ENCODE measurements at regions not wholly inside any gene's neighbourhood (a gene's known extent, or its start where the extent isn't known, plus 50 kb on each side); places are given as distances from the start of the nearest gene placed in this dataset.

- Histone ChIP-seq H3K4me1 (ENCODE audit: control insufficient read depth in 2 of 2, insufficient read depth in 2 of 2, low read length in 2 of 2) (no peaks in the 10 kb centered on the region), H3K27ac (ENCODE audit: low read depth in 2 of 2, low read length in 2 of 2) (peak overlapping the region; percentile 53 to 70), H3K27me3 (ENCODE audit: control insufficient read depth in 2 of 2, insufficient read depth in 2 of 2, low read length in 2 of 2) (no peaks in the 10 kb centered on the region), H3K9me3 (ENCODE audit: control insufficient read depth in 2 of 2, low read length in 2 of 2) (no peaks in the 10 kb centered on the region), H3K9ac (ENCODE audit: low read depth in 1 of 2, low read length in 2 of 2) (peak overlapping the region in 1 of 2 donors; percentile 70), H3K4me3 (ENCODE audit: low read length in 2 of 2) (peak overlapping the region in 1 of 2 donors; percentile 65), H3K36me3 (ENCODE audit: control insufficient read depth in 2 of 2, insufficient read depth in 2 of 2, low read length in 2 of 2) (peaks cover 0 to 3% of the 10 kb centered on the region in 2 donors)
Observed at GRCh38 chr14:105859717-105860614, 333.6 kb downstream of the TMEM121 start.

DNA sequence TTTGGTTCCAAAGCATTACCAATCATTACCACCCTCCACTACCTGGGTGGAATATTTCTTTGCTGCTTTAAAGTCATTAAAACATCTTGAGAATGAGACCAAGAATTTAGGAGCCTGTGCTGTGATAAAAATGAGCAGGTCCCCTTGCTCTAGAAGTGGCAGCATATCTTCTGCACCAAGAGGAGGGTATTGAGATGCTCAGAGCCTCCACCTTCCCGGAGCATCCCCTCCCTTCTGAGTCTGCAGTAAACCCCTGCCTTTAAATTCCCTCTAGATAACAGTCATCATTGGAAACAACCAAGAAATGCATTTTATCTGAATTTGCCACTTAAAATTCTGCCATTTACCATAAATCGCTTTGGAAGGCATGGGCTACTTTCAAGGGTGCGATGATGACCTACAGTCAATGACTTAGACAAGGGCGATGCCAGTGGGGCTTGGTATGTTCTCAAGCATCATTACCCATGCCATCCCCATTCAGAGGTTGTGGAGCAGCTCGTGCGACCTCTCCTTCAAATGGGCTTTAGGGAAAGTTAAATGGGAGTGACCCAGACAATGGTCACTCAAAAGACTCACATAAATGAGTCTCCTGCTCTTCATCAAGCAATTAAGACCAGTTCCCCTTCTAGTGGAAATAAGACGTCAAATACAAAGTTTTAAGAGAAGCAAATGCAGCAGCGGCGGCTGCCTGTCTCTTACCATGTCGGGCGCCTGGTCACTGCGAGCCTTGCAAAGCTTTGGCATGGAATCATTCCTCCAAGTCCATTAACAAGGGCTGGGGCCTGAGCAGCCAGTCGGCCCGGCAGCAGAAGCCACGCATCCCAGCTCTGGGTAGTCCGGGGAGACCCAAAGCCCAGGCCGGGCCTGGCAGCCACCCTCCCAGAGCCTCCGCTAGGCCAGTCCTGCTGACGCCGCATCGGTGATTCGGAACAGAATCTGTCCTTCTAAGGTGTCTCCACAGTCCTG is 334.5 kb downstream of the TMEM121 start:
- H3K9ac ChIP-seq (ENCODE audit: low read depth in 1 of 2, low read length in 2 of 2), result peak overlapping the region in 1 of 2 donors; percentile 70
- H3K4me1 ChIP-seq (ENCODE audit: control insufficient read depth in 2 of 2, insufficient read depth in 2 of 2, low read length in 2 of 2), result no peaks in the 10 kb centered on the region
- H3K27ac ChIP-seq (ENCODE audit: low read depth in 2 of 2, low read length in 2 of 2), result peak overlapping the region; percentile 53 to 70
- peaks cover 0 to 3% of the 10 kb centered on the region in 2 donors for H3K36me3 ChIP-seq (ENCODE audit: control insufficient read depth in 2 of 2, insufficient read depth in 2 of 2, low read length in 2 of 2)
- no peaks in the 10 kb centered on the region for H3K9me3 ChIP-seq (ENCODE audit: control insufficient read depth in 2 of 2, low read length in 2 of 2)
- no peaks in the 10 kb centered on the region for H3K27me3 ChIP-seq (ENCODE audit: control insufficient read depth in 2 of 2, insufficient read depth in 2 of 2, low read length in 2 of 2)
- peak overlapping the region; percentile 3 to 65 for H3K4me3 ChIP-seq (ENCODE audit: low read length in 2 of 2)

- H3K27ac ChIP-seq (ENCODE audit: low read depth in 2 of 2, low read length in 2 of 2), result peak overlapping the region in 1 of 2 donors; percentile 70
- H3K36me3 ChIP-seq (ENCODE audit: control insufficient read depth in 2 of 2, insufficient read depth in 2 of 2, low read length in 2 of 2), result peaks cover 0 to 3% of the 10 kb centered on the region in 2 donors
- H3K9ac ChIP-seq (ENCODE audit: low read depth in 1 of 2, low read length in 2 of 2), result no peak overlapping the region
- no peaks in the 10 kb centered on the region for H3K4me1 ChIP-seq (ENCODE audit: control insufficient read depth in 2 of 2, insufficient read depth in 2 of 2, low read length in 2 of 2)
- no peaks in the 10 kb centered on the region for H3K27me3 ChIP-seq (ENCODE audit: control insufficient read depth in 2 of 2, insufficient read depth in 2 of 2, low read length in 2 of 2)
- H3K4me3 ChIP-seq (ENCODE audit: low read length in 2 of 2), result peak overlapping the region; percentile 3 to 65
- no peaks in the 10 kb centered on the region for H3K9me3 ChIP-seq (ENCODE audit: control insufficient read depth in 2 of 2, low read length in 2 of 2)
Observed at GRCh38 chr14:105861985-105862465, 335.6 kb downstream of the TMEM121 start.

DNA sequence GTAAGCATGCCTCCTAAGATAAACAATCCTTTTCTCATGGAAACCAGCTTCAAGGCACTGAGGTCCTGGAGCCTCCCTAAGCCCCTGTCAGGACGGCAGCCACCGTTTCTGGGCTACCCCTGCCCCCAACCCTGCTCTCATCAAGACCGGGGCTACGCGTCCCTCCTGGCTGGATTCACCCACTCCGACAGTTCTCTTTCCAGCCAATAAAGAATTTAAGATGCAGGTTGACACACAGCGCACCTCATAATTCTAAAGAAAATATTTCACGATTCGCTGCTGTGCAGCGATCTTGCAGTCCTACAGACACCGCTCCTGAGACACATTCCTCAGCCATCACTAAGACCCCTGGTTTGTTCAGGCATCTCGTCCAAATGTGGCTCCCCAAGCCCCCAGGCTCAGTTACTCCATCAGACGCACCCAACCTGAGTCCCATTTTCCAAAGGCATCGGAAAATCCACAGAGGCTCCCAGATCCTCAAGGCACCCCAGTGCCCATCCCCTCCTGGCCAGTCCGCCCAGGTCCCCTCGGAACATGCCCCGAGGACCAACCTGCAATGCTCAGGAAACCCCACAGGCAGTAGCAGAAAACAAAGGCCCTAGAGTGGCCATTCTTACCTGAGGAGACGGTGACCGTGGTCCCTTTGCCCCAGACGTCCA is 336.3 kb downstream of the TMEM121 start:
- Histone ChIP-seq H3K36me3 (ENCODE audit: control insufficient read depth in 2 of 2, insufficient read depth in 2 of 2, low read length in 2 of 2) (peaks cover 0 to 3% of the 10 kb centered on the region in 2 donors), H3K27ac (ENCODE audit: low read depth in 2 of 2, low read length in 2 of 2) (peak overlapping the region; percentile 54 to 77), H3K9me3 (ENCODE audit: control insufficient read depth in 2 of 2, low read length in 2 of 2) (no peaks in the 10 kb centered on the region), H3K9ac (ENCODE audit: low read depth in 1 of 2, low read length in 2 of 2) (peak overlapping the region in 1 of 2 donors; percentile 34), H3K4me3 (ENCODE audit: low read length in 2 of 2) (peak overlapping the region; percentile 19 to 65), H3K4me1 (ENCODE audit: control insufficient read depth in 2 of 2, insufficient read depth in 2 of 2, low read length in 2 of 2) (no peaks in the 10 kb centered on the region), H3K27me3 (ENCODE audit: control insufficient read depth in 2 of 2, insufficient read depth in 2 of 2, low read length in 2 of 2) (no peaks in the 10 kb centered on the region)

DNA sequence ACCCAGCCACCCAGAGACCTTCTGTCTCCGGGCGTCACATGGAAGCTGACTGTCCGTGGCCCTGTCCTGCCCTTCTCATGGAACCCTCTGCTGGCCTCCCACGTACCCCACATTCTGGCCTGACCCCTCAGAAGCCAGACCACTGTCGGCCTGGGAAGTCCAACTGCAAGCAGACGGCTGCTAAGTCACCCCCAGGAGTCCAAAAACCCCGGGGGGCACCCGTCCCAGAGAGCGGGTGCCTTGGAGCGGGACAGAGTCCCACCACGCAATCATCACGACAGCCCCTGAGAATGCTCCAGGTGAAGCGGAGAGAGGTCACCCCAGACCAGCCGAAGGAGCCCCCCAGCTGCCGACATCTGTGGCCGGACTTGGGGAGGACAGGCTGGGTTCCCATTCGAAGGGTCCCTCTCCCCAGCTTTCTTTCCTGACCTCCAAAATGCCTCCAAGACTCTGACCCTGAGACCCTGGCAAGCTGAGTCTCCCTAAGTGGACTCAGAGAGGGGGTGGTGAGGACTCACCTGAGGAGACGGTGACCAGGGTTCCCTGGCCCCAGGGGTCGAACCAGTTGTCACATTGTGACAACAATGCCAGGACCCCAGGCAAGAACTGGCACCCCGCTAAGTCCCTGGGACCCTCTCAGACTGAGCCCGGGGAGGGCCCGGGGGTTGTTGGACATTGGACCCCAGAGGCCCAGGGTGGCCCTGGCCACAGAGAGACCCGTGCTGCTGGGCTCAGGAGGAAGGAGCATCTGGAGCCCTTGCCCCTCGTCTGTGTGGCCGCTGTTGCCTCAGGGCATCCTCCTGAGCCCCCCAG is 337.1 kb downstream of the TMEM121 start:
- H3K4me1 ChIP-seq (ENCODE audit: control insufficient read depth in 2 of 2, insufficient read depth in 2 of 2, low read length in 2 of 2), result no peaks in the 10 kb centered on the region
- H3K9ac ChIP-seq (ENCODE audit: low read depth in 1 of 2, low read length in 2 of 2), result peak overlapping the region in 1 of 2 donors; percentile 26
- peaks cover 0 to 3% of the 10 kb centered on the region in 2 donors for H3K36me3 ChIP-seq (ENCODE audit: control insufficient read depth in 2 of 2, insufficient read depth in 2 of 2, low read length in 2 of 2)
- H3K27ac ChIP-seq (ENCODE audit: low read depth in 2 of 2, low read length in 2 of 2), result peak overlapping the region; percentile 54 to 77
- no peaks in the 10 kb centered on the region for H3K27me3 ChIP-seq (ENCODE audit: control insufficient read depth in 2 of 2, insufficient read depth in 2 of 2, low read length in 2 of 2)
- H3K4me3 ChIP-seq (ENCODE audit: low read length in 2 of 2), result peak overlapping the region; percentile 19 to 65
- no peaks in the 10 kb centered on the region for H3K9me3 ChIP-seq (ENCODE audit: control insufficient read depth in 2 of 2, low read length in 2 of 2)

GRCh38 chr14:105864116-105864515 is 337.7 kb downstream of the TMEM121 start:
- Histone ChIP-seq H3K9ac (ENCODE audit: low read depth in 1 of 2, low read length in 2 of 2) (no peak overlapping the region), H3K27ac (ENCODE audit: low read depth in 2 of 2, low read length in 2 of 2) (peak overlapping the region in 1 of 2 donors; percentile 77), H3K27me3 (ENCODE audit: control insufficient read depth in 2 of 2, insufficient read depth in 2 of 2, low read length in 2 of 2) (no peaks in the 10 kb centered on the region), H3K4me3 (ENCODE audit: low read length in 2 of 2) (no peak overlapping the region), H3K36me3 (ENCODE audit: control insufficient read depth in 2 of 2, insufficient read depth in 2 of 2, low read length in 2 of 2) (peaks cover 0 to 3% of the 10 kb centered on the region in 2 donors), H3K9me3 (ENCODE audit: control insufficient read depth in 2 of 2, low read length in 2 of 2) (no peaks in the 10 kb centered on the region), H3K4me1 (ENCODE audit: control insufficient read depth in 2 of 2, insufficient read depth in 2 of 2, low read length in 2 of 2) (no peaks in the 10 kb centered on the region)

DNA sequence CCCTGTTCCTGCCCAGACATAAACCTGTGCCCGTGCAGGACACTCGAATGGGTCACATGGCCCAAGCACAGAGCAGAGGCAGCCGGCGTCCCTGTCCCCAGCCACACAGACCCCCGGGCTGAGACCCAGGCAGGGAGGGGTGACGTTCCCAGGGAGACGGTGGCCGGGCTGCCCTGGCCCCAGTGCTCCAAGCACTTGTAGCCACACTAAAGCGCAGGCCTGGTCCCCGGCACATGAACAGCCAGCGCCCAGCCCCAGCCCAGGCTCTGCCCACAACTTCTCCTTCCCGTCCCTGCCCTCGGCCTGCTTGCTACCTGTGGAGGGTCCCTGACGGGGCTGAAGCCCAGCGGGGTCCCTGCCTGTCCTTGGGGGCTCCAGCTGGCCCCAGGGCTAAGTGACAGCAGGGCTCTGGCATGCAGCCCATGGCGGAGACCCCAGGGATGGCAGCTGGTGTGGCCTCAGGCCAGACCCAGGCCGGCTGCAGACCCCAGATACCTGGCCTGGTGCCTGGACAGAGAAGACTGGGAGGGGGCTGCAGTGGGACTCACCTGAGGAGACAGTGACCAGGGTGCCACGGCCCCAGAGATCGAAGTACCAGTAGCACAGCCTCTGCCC is 338.4 kb downstream of the TMEM121 start:
- Histone ChIP-seq H3K4me1 (ENCODE audit: control insufficient read depth in 2 of 2, insufficient read depth in 2 of 2, low read length in 2 of 2) (no peaks in the 10 kb centered on the region), H3K27me3 (ENCODE audit: control insufficient read depth in 2 of 2, insufficient read depth in 2 of 2, low read length in 2 of 2) (no peaks in the 10 kb centered on the region)

DNA sequence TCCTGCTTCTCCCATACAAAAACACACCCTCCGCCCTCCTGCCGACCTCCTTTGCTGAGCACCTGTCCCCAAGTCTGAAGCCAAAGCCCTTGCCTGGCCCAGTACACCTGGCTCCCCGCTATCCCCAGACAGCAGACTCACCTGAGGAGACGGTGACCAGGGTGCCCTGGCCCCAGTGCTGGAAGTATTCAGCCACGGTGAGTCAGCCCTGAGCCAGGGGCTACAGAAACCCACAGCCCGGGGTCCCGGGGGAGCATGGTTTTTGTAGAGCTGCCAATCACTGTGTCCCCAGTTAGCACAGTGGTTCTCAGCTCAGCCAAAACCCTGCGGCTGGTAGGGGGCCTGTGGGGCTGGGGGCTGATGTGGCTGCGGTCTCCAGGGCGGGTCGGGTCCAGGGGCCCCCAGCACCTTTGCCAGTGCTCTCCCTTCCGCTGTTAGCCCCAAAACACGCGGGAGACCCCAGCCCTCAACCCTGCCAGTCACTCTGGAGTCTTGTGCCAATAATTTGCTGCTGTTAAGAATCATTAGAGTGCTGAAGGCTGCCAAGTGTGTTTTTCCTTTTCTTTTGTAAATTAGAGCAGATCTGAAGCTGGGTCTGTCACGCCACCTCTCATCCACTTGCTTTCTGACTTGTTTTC is 339.0 kb downstream of the TMEM121 start:
- Histone ChIP-seq H3K4me1 (ENCODE audit: control insufficient read depth in 2 of 2, insufficient read depth in 2 of 2, low read length in 2 of 2) (no peaks in the 10 kb centered on the region), H3K9me3 (ENCODE audit: control insufficient read depth in 2 of 2, low read length in 2 of 2) (no peaks in the 10 kb centered on the region), H3K9ac (ENCODE audit: low read depth in 1 of 2, low read length in 2 of 2) (no peak overlapping the region), H3K27me3 (ENCODE audit: control insufficient read depth in 2 of 2, insufficient read depth in 2 of 2, low read length in 2 of 2) (no peaks in the 10 kb centered on the region), H3K36me3 (ENCODE audit: control insufficient read depth in 2 of 2, insufficient read depth in 2 of 2, low read length in 2 of 2) (peaks cover 0 to 3% of the 10 kb centered on the region in 2 donors), H3K4me3 (ENCODE audit: low read length in 2 of 2) (no peak overlapping the region), H3K27ac (ENCODE audit: low read depth in 2 of 2, low read length in 2 of 2) (no peak overlapping the region)

More for the DNA sequence above, 338.4 kb downstream of the TMEM121 start:
- no peak overlapping the region for H3K9ac ChIP-seq (ENCODE audit: low read depth in 1 of 2, low read length in 2 of 2)
- no peaks in the 10 kb centered on the region for H3K9me3 ChIP-seq (ENCODE audit: control insufficient read depth in 2 of 2, low read length in 2 of 2)
- H3K27ac ChIP-seq (ENCODE audit: low read depth in 2 of 2, low read length in 2 of 2), result no peak overlapping the region
- H3K4me3 ChIP-seq (ENCODE audit: low read length in 2 of 2), result no peak overlapping the region
- H3K36me3 ChIP-seq (ENCODE audit: control insufficient read depth in 2 of 2, insufficient read depth in 2 of 2, low read length in 2 of 2), result peaks cover 0 to 3% of the 10 kb centered on the region in 2 donors
